PC-9 (cell line): ENCODE measurements at regions not wholly inside any gene's neighbourhood (a gene's known extent, or its start where the extent isn't known, plus 50 kb on each side); places are given as distances from the start of the nearest gene placed in this dataset.

Experiments
- BruUV-seq: library from RNA; stranded (reverse); fragments of 400-500 nt; replicated peaks from 2 replicates; lab custom pipeline; 2021; lab: Mats Ljungman, UMichigan
- CTCF ChIA-PET: fragments of 300-600 bp; sonication (Branson Sonifier 250); formaldehyde crosslinking; loops from one replicate; lab custom pipeline; 2022; ENCODE audit warnings: antibody characterized with exemption; lab: Charles Lee
- POLR2A ChIA-PET: fragments of 300-600 bp; sonication (Branson Sonifier 250); formaldehyde crosslinking; loops from one replicate; lab custom pipeline; 2022; ENCODE audit warnings: antibody characterized with exemption; ENCODE audit not compliant: unreplicated experiment; lab: Charles Lee
- DNase-seq, 2 experiments: peaks; one replicate each; pipeline versions ENCODE4 v3.0.0 to v3.0.0-alpha.2; 2015 to 2022; ENCODE audit warnings: mixed read lengths in 1 of 2
- H2AFZ ChIP-seq: fragments of 200-600 bp; sonication (generic); 2 replicates; pipeline ENCODE4 v1.8.1; 2017; ENCODE audit warnings: antibody characterized with exemption
- H3F3A ChIP-seq: fragments of 200-600 bp; sonication (generic); 2 replicates; pipeline ENCODE4 v1.8.1; 2017; ENCODE audit warnings: antibody characterized with exemption, mild to moderate bottlenecking, low read depth; ENCODE audit not compliant: insufficient read depth
- H3K27ac ChIP-seq: fragments of 200-600 bp; sonication (generic); 2 replicates; pipeline ENCODE4 v1.6.1; 2016; ENCODE audit warnings: mixed run types
- H3K27me3 ChIP-seq: fragments of 200-600 bp; sonication (generic); 2 replicates; pipeline ENCODE4 v1.6.1; 2016; ENCODE audit warnings: low read depth, mixed run types; ENCODE audit not compliant: insufficient read depth
- H3K36me3 ChIP-seq: fragments of 200-600 bp; sonication (generic); 2 replicates; pipeline ENCODE4 v1.6.1; 2016; ENCODE audit warnings: low read depth, mixed run types
- H3K4me1 ChIP-seq: fragments of 200-600 bp; sonication (generic); replicated peaks from 2 replicates; pipeline ENCODE4 v1.6.1; 2016; ENCODE audit warnings: mixed run types; ENCODE audit not compliant: insufficient read depth
- H3K4me2 ChIP-seq: fragments of 200-600 bp; sonication (generic); 2 replicates; pipeline ENCODE4 v1.6.1; 2017; ENCODE audit warnings: mixed run types
- H3K4me3 ChIP-seq: fragments of 200-600 bp; sonication (generic); 2 replicates; pipeline ENCODE4 v1.6.1; 2016; ENCODE audit warnings: mixed run types
- H3K79me2 ChIP-seq: fragments of 200-600 bp; sonication (generic); 2 replicates; pipeline ENCODE4 v1.6.1; 2017; ENCODE audit warnings: low read depth, mixed run types
- H3K9me2 ChIP-seq: fragments of 200-600 bp; sonication (generic); 2 replicates; pipeline ENCODE4 v1.8.1; 2017; ENCODE audit warnings: mild to moderate bottlenecking; ENCODE audit not compliant: insufficient read depth
- H3K9me3 ChIP-seq: fragments of 200-600 bp; sonication (generic); 2 replicates; pipeline ENCODE4 v1.8.1; 2016; ENCODE audit warnings: low read depth; ENCODE audit not compliant: insufficient read depth
- H4K20me1 ChIP-seq: fragments of 200-600 bp; sonication (generic); 2 replicates; pipeline ENCODE4 v1.8.1; 2017; ENCODE audit not compliant: insufficient read depth
- CTCF ChIP-seq: fragments of 200-600 bp; sonication (generic); conservative IDR thresholded peaks from 2 replicates; pipeline ENCODE4 v1.6.1; 2017; ENCODE audit warnings: mixed run types, antibody characterized with exemption, mild to moderate bottlenecking, moderate library complexity
- EZH2 ChIP-seq: fragments of 200-600 bp; sonication (generic); IDR thresholded peaks from 2 replicates; pipeline ENCODE4 v1.8.0; 2017; ENCODE audit warnings: antibody characterized with exemption, low read depth
- intact Hi-C: fragments of 100-400 bp; cut with micrococcal nuclease; formaldehyde crosslinking; loops from one replicate; pipeline ENCODE4 v1.10.0; 2022; ENCODE audit not compliant: unreplicated experiment

- Histone ChIP-seq H3F3A (no peaks in the 10 kb centered on the region), H3K4me2 (no peak overlapping the region), H3K9me2 (no peaks in the 10 kb centered on the region), H3K79me2 (no peaks in the 10 kb centered on the region), H3K27ac (no peak overlapping the region), H4K20me1 (no peaks in the 10 kb centered on the region), H3K4me1 (no peaks in the 10 kb centered on the region), H3K4me3 (no peak overlapping the region), H2AFZ (no peak overlapping the region), H3K27me3 (no peaks in the 10 kb centered on the region), H3K36me3 (no peaks in the 10 kb centered on the region), H3K9me3 (no peaks in the 10 kb centered on the region)
- DNase-seq: no peak
- CTCF ChIA-PET: no interaction called here
- intact Hi-C loops: no loop called here
- TF ChIP-seq EZH2 (no peak), CTCF (no peak)
- POLR2A ChIA-PET: no interaction called here
- no TSS peak for BruUV-seq
These were observed 617.4 kb downstream of the CENPC start for GRCh38 chr4:66927937-66928336.

DNA sequence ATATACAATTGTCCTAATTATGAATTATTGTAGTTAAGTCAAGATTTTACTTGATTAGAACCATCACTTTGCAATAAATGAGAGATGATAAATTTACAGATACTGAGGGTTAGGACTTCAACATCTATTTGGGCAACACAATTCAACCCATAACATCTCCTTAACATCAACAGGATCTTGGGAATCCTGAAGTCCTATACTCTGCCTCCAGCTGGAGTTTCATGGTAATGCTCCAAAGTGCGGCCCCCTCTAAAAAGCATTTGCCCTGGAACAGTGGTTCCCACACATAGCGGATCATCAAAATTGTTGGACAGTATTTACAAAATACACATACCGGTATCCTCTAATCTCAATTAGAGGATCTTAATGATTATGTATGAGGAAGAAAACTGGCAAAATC is 618.6 kb downstream of the CENPC start:
- no peak for DNase-seq
- CTCF ChIA-PET: no interaction called here

DNA sequence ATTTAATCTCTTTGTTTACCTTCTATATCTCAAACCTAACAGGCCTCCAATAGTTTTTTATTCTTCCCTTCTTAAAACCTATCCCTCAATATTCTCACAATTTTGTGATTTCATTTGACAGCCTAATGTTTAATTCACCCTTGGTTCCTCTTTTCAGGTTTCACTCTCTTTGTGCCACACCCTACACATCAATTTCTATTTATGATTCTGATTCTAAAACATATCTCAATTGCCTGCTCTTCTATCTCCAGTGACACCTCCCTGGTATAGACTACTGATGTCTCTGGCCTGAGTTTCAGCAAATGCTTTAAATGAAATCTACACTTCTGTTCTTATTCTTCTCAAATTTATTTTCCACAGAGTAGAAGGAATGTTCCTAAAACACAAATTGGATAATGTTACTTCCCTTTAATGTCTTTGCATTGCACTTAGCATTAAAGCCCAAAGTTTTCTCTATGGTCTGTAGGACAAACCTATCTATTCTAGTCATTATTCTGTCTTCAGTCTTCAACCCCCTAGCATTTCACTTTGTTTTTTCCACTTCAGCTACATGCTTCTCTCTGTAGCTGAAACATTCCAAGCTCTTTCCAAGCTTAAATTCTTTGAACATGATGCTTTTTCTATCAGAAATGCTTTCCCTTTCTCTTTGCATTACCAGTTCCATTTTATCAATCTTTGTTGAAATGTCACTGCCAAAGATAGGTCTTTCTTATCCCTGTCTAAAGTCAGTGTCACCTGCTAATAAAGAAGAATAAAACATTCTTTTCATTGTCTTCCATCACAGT is 622.0 kb downstream of the CENPC start:
- Histone ChIP-seq H3K36me3 (no peaks in the 10 kb centered on the region), H3K79me2 (no peaks in the 10 kb centered on the region), H3F3A (no peaks in the 10 kb centered on the region), H3K4me3 (no peak overlapping the region), H3K4me2 (no peak overlapping the region), H3K27ac (no peak overlapping the region), H2AFZ (no peak overlapping the region), H3K27me3 (no peaks in the 10 kb centered on the region), H3K9me3 (no peaks in the 10 kb centered on the region), H3K9me2 (no peaks in the 10 kb centered on the region), H3K4me1 (no peaks in the 10 kb centered on the region), H4K20me1 (no peaks in the 10 kb centered on the region)
- ChIA-PET POLR2A (no interaction called here), CTCF (no interaction called here)
- DNase-seq: no peak
- BruUV-seq: no TSS peak
- TF ChIP-seq EZH2 (no peak), CTCF (no peak)
- intact Hi-C loops: no loop called here

More for the DNA sequence above, 618.6 kb downstream of the CENPC start:
- Histone ChIP-seq H3F3A (no peaks in the 10 kb centered on the region), H3K79me2 (no peaks in the 10 kb centered on the region), H3K36me3 (no peaks in the 10 kb centered on the region), H2AFZ (no peak overlapping the region), H4K20me1 (no peaks in the 10 kb centered on the region), H3K4me3 (no peak overlapping the region), H3K9me2 (no peaks in the 10 kb centered on the region), H3K27me3 (no peaks in the 10 kb centered on the region), H3K27ac (no peak overlapping the region), H3K9me3 (no peaks in the 10 kb centered on the region), H3K4me2 (no peak overlapping the region), H3K4me1 (no peaks in the 10 kb centered on the region)
- intact Hi-C loops: no loop called here
- no TSS peak for BruUV-seq
- POLR2A ChIA-PET: no interaction called here
- TF ChIP-seq CTCF (no peak), EZH2 (no peak)
